Activated B cell treated with CpG ODN at 0.5 μM for 24 hours (primary cell): ENCODE measurements at regions not wholly inside any gene's neighbourhood (a gene's known extent, or its start where the extent isn't known, plus 50 kb on each side); places are given as distances from the start of the nearest gene placed in this dataset.

Experiments
- ATAC-seq: fragments of 200-7000 bp; cut with Tn5 transposase; one replicate; pipeline ENCODE4 v1.10.0; 2021; ENCODE audit warnings: low read depth, mild to moderate bottlenecking, moderate library complexity
- CTCF ChIA-PET: fragments of 350-600 bp; sonication (Branson Sonifier 250); formaldehyde crosslinking; loops from one replicate; lab custom pipeline; 2021; ENCODE audit warnings: antibody characterized with exemption; lab: Charles Lee
- POLR2A ChIA-PET: fragments of 350-600 bp; sonication (Branson Sonifier 250); formaldehyde crosslinking; loops from one replicate; lab custom pipeline; 2021; ENCODE audit warnings: antibody characterized with exemption; lab: Charles Lee
- DNase-seq: peaks from one replicate; pipeline ENCODE4 v3.0.0; 2022
- H3K27ac Mint-ChIP-seq: one replicate; pipeline ENCODE4 v1.8.0; 2020; ENCODE audit warnings: mixed read lengths
- H3K27me3 Mint-ChIP-seq: one replicate; pipeline ENCODE4 v1.8.0; 2021; ENCODE audit warnings: mixed read lengths
- H3K36me3 Mint-ChIP-seq: one replicate; pipeline ENCODE4 v1.8.0; 2021; ENCODE audit warnings: low read depth, mixed read lengths
- H3K4me1 Mint-ChIP-seq: one replicate; pipeline ENCODE4 v1.8.0; 2021; ENCODE audit warnings: mixed read lengths
- H3K4me3 Mint-ChIP-seq: one replicate; pipeline ENCODE4 v1.8.0; 2020; ENCODE audit warnings: mild to moderate bottlenecking, mixed read lengths
- H3K9me3 Mint-ChIP-seq: one replicate; pipeline ENCODE4 v1.8.0; 2020; ENCODE audit warnings: mixed read lengths
- CTCF ChIP-seq: fragments of 200-600 bp; IDR thresholded peaks from one replicate; pipeline ENCODE4 v1.8.0; 2022; ENCODE audit warnings: antibody characterized with exemption, mild to moderate bottlenecking
- intact Hi-C: fragments of 100-400 bp; cut with micrococcal nuclease; formaldehyde crosslinking; loops from one replicate; pipeline ENCODE4 v1.15.1; 2024

DNA sequence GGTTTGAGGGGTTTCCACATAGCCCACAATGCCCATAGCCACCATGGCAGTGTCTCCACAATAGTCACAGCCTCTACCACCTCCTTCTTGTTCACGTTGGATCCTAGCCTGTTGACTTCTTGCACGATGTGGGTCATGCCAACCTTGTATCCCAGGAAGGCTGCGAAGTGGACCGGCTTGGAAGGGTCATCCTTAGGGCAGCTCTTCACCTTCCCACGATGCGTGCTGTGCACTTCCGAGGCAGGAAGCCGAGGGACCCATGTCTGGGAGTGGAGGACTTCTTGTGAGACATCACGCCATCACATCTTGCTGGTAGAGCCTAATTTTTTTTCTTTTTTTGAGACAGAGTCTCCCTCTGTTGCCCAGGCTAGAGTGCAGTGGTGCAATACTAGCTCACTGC lies 144.6 kb upstream of the ASB18 start:
- H3K4me1 Mint-ChIP-seq, result no peaks in the 10 kb centered on the region
- H3K27ac Mint-ChIP-seq, result no peak overlapping the region
- ATAC-seq (no peak), DNase-seq (no peak)
- H3K9me3 Mint-ChIP-seq, result no peaks in the 10 kb centered on the region
- ChIA-PET CTCF (no interaction called here), POLR2A (no interaction called here)
- intact Hi-C loops, result no loop called here
- no peaks in the 10 kb centered on the region for H3K36me3 Mint-ChIP-seq
- TF ChIP-seq CTCF, result no peak
- H3K4me3 Mint-ChIP-seq, result no peak overlapping the region
- H3K27me3 Mint-ChIP-seq, result peaks cover 6% of the 10 kb centered on the region

- TF ChIP-seq CTCF, result no peak
- no peak for DNase-seq
- intact Hi-C loops, result no loop called here
- H3K4me3 Mint-ChIP-seq, result no peak overlapping the region
- no peaks in the 10 kb centered on the region for H3K36me3 Mint-ChIP-seq
- CTCF ChIA-PET, result no interaction called here
- H3K4me1 Mint-ChIP-seq, result no peaks in the 10 kb centered on the region
- POLR2A ChIA-PET, result no interaction called here
- H3K27me3 Mint-ChIP-seq, result peaks cover 13% of the 10 kb centered on the region
- no peak overlapping the region for H3K27ac Mint-ChIP-seq
- ATAC-seq, result no peak
- H3K9me3 Mint-ChIP-seq, result no peaks in the 10 kb centered on the region
These were observed 151.7 kb upstream of the ASB18 start for GRCh38 chr2:236415684-236416444.

DNA sequence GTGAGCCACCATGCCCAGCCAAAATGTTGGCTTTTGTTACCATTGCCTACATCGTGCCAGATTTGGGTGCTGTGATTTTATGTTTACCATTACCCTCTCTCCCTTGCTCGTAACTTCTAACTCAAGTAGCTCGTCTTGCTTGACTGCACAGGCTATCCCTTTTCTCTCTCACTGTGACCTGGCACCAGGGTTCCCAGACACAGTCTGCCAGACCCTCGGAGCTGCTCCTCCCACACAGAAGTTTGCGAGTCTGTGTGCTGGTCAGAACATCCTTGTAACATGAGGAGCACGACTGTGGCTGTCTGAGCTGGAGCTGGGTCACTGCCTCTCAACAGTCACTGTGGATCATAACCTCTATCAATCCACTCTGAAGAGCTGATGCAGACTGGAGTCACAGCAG lies 152.5 kb upstream of the ACKR3 start:
- Mint-ChIP-seq H3K27me3 (peaks cover 16% of the 10 kb centered on the region), H3K9me3 (no peaks in the 10 kb centered on the region), H3K4me1 (no peaks in the 10 kb centered on the region), H3K36me3 (no peaks in the 10 kb centered on the region), H3K4me3 (no peak overlapping the region), H3K27ac (no peak overlapping the region)
- intact Hi-C loops, result no loop called here
- ATAC-seq (no peak), DNase-seq (no peak)
- CTCF ChIA-PET, result no interaction called here
- no peak for TF ChIP-seq CTCF
- POLR2A ChIA-PET, result no interaction called here

DNA sequence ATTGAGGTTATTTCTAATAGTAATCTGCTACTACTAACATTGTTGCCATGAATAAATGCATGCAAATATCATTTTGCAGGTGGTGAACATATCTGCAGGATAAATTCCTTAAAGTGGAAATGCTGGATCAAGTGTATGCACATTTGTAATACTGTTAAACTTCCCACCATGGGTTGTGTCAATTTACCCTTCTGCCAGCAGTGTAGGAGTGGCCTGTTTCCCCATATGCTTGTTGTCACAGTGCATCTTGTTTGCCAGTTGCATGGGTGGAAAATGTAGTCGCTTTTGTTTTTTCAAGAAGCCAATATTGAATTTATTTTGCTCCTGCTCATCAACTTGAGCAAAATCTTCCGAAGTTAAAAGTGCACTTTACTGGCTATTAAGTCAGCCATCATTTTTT lies 139.0 kb upstream of the ACKR3 start:
- H3K4me1 Mint-ChIP-seq, result no peaks in the 10 kb centered on the region
- no peaks in the 10 kb centered on the region for H3K36me3 Mint-ChIP-seq
- no peak for DNase-seq
- no peak for TF ChIP-seq CTCF
- no peak overlapping the region for H3K4me3 Mint-ChIP-seq
- H3K27me3 Mint-ChIP-seq, result peaks cover 15% of the 10 kb centered on the region
- H3K27ac Mint-ChIP-seq, result no peak overlapping the region
- POLR2A ChIA-PET, result no interaction called here
- intact Hi-C loops, result no loop called here
- H3K9me3 Mint-ChIP-seq, result peaks cover 2% of the 10 kb centered on the region
- ATAC-seq, result no peak
- CTCF ChIA-PET, result no interaction called here

GRCh38 chr2:236434593-236434992 lies 135.0 kb upstream of the ACKR3 start:
- Mint-ChIP-seq H3K27ac (no peak overlapping the region), H3K36me3 (no peaks in the 10 kb centered on the region), H3K27me3 (peaks cover 6% of the 10 kb centered on the region), H3K9me3 (peaks cover 1% of the 10 kb centered on the region), H3K4me1 (no peaks in the 10 kb centered on the region), H3K4me3 (no peak overlapping the region)
- no peak for TF ChIP-seq CTCF
- POLR2A ChIA-PET, result no interaction called here
- CTCF ChIA-PET, result no interaction called here
- intact Hi-C loops, result no loop called here
- ATAC-seq (no peak), DNase-seq (no peak)
